C4-2B (cell line): ENCODE measurements at regions not wholly inside any gene's neighbourhood (a gene's known extent, or its start where the extent isn't known, plus 50 kb on each side); places are given as distances from the start of the nearest gene placed in this dataset.

Source experiments
- ZFX ChIP-seq: fragments of 450-650 bp; IDR thresholded peaks from 2 replicates; pipeline ENCODE4 v1.6.1; 2017
- TF ChIP-seq, protein P1 (sequence below): fragments of 450-650 bp; conservative IDR thresholded peaks from 2 replicates; pipeline ENCODE4 v1.5.1; 2017; ENCODE audit warnings: mild to moderate bottlenecking

DNA sequence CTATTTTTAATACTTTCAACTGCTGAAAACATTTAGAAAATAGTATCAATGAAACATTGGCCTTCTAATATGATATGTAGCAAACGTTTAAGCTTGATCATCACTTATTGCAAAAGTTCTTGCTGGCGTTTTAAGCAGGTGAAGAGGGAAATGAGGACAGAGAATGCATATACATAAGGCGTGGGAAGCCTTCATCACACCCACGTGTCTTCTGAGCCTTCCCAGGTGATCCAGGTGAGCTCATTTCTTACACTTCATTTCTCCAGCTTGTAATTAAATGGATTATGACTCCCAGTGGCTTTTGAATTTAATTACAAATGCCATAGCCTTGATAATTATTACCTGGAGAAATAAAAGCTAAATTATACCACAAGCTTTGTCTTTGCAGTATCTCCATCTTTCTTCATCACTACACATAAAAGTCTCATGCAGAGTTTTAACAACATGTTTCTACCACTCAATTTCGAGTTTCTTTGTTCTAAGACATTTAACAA lies 1973.8 kb downstream of the MRPL39 start:
- TF ChIP-seq, protein P1, sequence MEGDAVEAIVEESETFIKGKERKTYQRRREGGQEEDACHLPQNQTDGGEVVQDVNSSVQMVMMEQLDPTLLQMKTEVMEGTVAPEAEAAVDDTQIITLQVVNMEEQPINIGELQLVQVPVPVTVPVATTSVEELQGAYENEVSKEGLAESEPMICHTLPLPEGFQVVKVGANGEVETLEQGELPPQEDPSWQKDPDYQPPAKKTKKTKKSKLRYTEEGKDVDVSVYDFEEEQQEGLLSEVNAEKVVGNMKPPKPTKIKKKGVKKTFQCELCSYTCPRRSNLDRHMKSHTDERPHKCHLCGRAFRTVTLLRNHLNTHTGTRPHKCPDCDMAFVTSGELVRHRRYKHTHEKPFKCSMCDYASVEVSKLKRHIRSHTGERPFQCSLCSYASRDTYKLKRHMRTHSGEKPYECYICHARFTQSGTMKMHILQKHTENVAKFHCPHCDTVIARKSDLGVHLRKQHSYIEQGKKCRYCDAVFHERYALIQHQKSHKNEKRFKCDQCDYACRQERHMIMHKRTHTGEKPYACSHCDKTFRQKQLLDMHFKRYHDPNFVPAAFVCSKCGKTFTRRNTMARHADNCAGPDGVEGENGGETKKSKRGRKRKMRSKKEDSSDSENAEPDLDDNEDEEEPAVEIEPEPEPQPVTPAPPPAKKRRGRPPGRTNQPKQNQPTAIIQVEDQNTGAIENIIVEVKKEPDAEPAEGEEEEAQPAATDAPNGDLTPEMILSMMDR, result no peak
- TF ChIP-seq ZFX, result no peak
